GM12874 (cell line): ENCODE measurements at regions not wholly inside any gene's neighbourhood (a gene's known extent, or its start where the extent isn't known, plus 50 kb on each side); places are given as distances from the start of the nearest gene placed in this dataset.

Source experiments
- TF ChIP-seq, protein P1 (sequence below): IDR thresholded peaks from 2 replicates; pipeline ENCODE4 v1.5.1; 2011; ENCODE audit warnings: low read depth, mild to moderate bottlenecking, control low read depth, low read length, moderate library complexity; ENCODE audit not compliant: insufficient read depth

DNA sequence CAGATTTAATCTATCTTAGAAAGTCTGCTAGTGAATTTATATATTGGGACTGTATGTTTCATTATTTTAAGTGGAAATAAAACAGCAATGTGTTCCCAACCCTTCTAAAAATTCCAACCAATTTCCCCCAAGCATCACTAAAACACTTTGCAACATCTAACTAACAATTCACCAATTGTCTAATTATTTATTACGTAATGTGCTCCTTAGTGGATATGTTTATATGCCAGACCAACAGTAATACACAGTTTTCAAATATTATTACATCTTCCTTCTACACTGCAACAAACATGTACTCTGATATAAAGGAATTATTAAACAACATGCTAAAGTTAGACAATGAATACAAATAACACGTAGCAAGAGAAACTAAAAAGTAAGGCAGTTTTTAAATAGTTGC is 262.6 kb upstream of the THBS1 start:
- TF ChIP-seq, protein P1, sequence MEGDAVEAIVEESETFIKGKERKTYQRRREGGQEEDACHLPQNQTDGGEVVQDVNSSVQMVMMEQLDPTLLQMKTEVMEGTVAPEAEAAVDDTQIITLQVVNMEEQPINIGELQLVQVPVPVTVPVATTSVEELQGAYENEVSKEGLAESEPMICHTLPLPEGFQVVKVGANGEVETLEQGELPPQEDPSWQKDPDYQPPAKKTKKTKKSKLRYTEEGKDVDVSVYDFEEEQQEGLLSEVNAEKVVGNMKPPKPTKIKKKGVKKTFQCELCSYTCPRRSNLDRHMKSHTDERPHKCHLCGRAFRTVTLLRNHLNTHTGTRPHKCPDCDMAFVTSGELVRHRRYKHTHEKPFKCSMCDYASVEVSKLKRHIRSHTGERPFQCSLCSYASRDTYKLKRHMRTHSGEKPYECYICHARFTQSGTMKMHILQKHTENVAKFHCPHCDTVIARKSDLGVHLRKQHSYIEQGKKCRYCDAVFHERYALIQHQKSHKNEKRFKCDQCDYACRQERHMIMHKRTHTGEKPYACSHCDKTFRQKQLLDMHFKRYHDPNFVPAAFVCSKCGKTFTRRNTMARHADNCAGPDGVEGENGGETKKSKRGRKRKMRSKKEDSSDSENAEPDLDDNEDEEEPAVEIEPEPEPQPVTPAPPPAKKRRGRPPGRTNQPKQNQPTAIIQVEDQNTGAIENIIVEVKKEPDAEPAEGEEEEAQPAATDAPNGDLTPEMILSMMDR, result no peak

DNA sequence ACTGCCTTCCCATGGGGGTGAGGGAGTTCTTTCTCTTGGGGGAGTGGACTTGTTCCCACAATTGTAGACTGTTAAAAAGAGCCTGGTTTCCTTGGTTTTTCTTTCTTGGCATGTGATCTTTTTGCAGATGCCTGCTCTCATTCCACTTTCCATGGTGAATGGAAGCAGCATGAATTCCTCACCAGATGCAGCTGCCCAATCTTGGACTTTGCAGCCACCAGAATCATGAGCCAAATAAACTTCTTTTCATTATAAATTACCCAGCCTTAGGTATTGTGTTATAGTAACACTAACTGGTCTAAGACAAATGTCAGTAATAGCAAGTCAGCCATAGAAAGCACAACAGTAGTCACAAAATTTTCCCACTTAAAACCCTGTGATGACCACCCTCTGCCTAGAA is 260.5 kb upstream of the THBS1 start:
- TF ChIP-seq, protein P1, result no peak

DNA sequence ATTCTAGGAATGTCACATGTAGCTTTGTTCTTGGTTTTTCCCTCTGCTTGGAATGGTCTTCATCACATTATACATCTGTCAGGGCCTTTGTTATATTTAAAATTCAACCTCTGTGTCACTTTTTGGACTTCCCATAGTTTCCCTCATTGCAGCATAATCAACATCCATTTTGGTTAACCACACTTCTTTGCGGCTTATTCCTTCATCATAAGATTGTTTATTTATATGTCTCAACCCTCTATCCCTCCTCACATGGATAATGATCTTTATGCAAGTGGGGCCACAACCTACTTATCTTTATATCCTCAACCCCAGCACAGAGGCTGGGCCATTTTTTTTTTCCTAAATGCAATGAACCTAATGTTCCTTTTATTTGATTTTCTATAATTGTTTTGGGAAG is 260.0 kb upstream of the THBS1 start:
- TF ChIP-seq, protein P1, result no peak

DNA sequence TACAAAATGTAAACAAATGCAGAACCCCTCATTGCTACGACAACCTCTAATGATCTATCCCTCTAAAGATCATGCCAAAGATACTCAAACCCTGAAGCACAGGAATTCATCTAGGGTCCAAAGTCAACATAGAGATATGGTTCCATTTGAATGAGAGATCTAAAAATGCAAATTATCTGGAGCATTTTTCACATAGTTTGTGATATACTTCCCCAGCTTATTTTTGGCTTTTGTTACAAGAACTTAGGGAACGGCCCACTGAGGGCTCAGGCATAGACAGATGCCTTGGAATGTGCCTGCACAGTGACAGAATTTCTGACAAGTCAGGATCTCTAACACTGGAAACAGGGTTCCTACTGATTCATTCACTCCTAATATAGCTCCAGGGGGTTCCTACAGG is 258.9 kb upstream of the THBS1 start:
- TF ChIP-seq, protein P1, result no peak

DNA sequence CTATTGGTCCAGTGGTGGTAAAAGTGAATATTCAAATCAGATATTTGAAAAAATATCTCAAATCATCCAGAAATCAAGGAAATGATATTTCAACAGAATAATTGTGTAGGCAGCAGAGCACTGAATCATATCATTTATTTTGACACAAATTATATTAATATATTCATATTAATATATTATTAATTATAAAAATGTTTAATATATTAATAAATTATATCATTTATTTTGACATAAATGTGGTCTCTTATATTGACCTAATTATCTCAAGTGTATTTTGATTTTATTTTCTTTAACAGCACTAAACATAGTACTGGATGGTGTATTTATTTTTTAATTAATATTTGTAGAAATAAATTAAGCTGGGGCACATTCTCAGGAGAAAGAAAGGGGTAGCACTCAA is 257.7 kb upstream of the THBS1 start:
- TF ChIP-seq, protein P1, result no peak

DNA sequence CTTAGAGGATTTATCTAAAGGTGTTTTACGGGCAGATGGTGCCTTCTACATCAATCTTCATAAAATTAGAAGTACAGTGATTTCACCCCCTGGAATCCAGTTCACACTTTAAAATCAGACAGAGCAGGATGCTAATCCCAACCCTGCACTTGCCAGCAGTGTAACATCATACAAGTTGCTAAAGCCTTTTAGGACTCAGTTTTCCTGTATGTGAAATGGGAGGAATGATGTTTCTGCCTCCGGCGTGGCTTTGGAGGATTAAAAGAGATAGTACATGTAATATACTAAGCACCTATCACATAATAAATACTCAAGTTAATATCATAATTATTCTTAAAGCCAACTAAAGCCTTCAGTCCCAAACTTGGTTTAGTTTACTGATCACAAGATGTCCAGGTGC is 257.2 kb upstream of the THBS1 start:
- TF ChIP-seq, protein P1, result no peak

DNA sequence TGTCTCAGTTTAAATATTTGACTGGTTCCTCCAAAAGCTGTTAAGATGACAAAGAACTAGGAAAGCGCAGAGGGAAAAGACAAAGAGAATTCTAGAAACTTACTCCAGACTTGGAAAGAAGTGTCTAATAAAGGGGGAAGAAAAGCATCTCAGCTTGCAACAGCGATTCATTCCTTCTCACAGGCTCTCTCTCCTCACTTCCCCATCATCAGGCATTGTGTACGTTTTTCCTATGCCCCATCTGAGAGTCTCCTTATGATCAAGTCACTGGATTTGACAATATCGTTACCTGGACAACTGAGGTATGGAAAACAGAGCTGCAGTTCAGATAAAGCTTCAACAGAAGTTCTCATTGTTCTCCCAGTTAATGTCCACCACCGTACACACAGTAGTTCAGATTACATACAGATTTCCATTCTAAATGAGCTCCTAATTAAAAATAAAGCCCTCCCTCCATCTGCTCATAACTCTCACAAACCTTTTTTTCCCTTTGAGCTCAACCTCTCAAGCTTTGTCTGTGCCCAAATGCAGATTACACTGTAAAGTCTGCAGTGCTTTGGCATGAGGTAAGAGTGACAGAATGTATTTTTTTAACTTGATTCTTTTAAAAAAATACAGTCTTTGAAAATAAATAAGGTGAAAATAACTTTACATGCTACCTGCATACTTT is 254.4 kb upstream of the THBS1 start:
- TF ChIP-seq, protein P1, result no peak
